OCI-LY7 (cell line): ENCODE measurements at regions not wholly inside any gene's neighbourhood (a gene's known extent, or its start where the extent isn't known, plus 50 kb on each side); places are given as distances from the start of the nearest gene placed in this dataset.

Experiments
- BruUV-seq: library from RNA; stranded (reverse); fragments of 400-500 nt; replicated peaks from 2 replicates; lab custom pipeline; 2021; lab: Mats Ljungman, UMichigan
- CTCF ChIA-PET: fragments of 300-600 bp; sonication (Branson Sonifier 250); formaldehyde crosslinking; loops from one replicate; lab custom pipeline; 2022; ENCODE audit warnings: antibody characterized with exemption; ENCODE audit not compliant: unreplicated experiment; lab: Charles Lee
- POLR2A ChIA-PET: fragments of 300-600 bp; sonication (Branson Sonifier 250); formaldehyde crosslinking; loops from one replicate; lab custom pipeline; 2022; ENCODE audit warnings: antibody characterized with exemption; lab: Charles Lee
- DNase-seq: peaks from one replicate; pipeline ENCODE4 v3.0.0-alpha.2; 2015; ENCODE audit warnings: low spot score
- H2AFZ ChIP-seq: fragments of 200-600 bp; sonication (generic), shearing (Covaris generic); 2 replicates; pipeline ENCODE4 v1.6.1; 2014; ENCODE audit warnings: mild to moderate bottlenecking, antibody characterized with exemption, low read length, moderate library complexity
- H3K27ac ChIP-seq: fragments of 200-600 bp; sonication (generic); 2 replicates; pipeline ENCODE4 v1.5.1; 2014; ENCODE audit warnings: mixed run types, low read depth, mild to moderate bottlenecking, moderate library complexity, low read length, inconsistent platforms; ENCODE audit not compliant: poor library complexity, severe bottlenecking
- H3K36me3 ChIP-seq: fragments of 200-600 bp; sonication (generic); 2 replicates; pipeline ENCODE4 v1.6.1; 2014; ENCODE audit warnings: mild to moderate bottlenecking, antibody characterized with exemption, low read length, moderate library complexity, mixed read lengths; ENCODE audit not compliant: insufficient read depth
- H3K4me1 ChIP-seq: fragments of 200-600 bp; sonication (generic); 2 replicates; pipeline ENCODE4 v1.5.1; 2014; ENCODE audit warnings: mild to moderate bottlenecking, low read length; ENCODE audit not compliant: insufficient read depth, poor library complexity, severe bottlenecking
- H3K4me2 ChIP-seq: fragments of 200-600 bp; sonication (generic); 2 replicates; pipeline ENCODE4 v1.6.1; 2014; ENCODE audit warnings: mild to moderate bottlenecking, low read length
- H3K4me3 ChIP-seq: fragments of 200-600 bp; sonication (generic); 2 replicates; pipeline ENCODE4 v1.5.1; 2014; ENCODE audit warnings: mild to moderate bottlenecking, low read depth, low read length; ENCODE audit not compliant: poor library complexity, severe bottlenecking
- H3K79me2 ChIP-seq: fragments of 200-600 bp; sonication (generic); 2 replicates; pipeline ENCODE4 v1.6.1; 2016; ENCODE audit warnings: low read depth, mild to moderate bottlenecking, low read length, moderate library complexity, mixed read lengths; ENCODE audit not compliant: insufficient read depth
- H3K9me2 ChIP-seq: fragments of 200-600 bp; sonication (generic); 2 replicates; pipeline ENCODE4 v1.6.1; 2016; ENCODE audit warnings: mild to moderate bottlenecking, low read length, mixed read lengths; ENCODE audit not compliant: insufficient read depth
- H3K9me3 ChIP-seq: fragments of 200-600 bp; sonication (generic); 2 replicates; pipeline ENCODE4 v1.6.1; 2014; ENCODE audit warnings: mild to moderate bottlenecking, mixed run types, low read length, mixed read lengths
- H4K20me1 ChIP-seq: fragments of 200-600 bp; sonication (generic); 2 replicates; pipeline ENCODE4 v1.6.1; 2014; ENCODE audit warnings: mild to moderate bottlenecking, antibody characterized with exemption, low read length, moderate library complexity, mixed read lengths; ENCODE audit not compliant: insufficient read depth
- CTCF ChIP-seq: fragments of 200-600 bp; sonication (generic); conservative IDR thresholded peaks from 2 replicates; pipeline ENCODE4 v1.5.1; 2014; ENCODE audit warnings: mild to moderate bottlenecking, antibody characterized with exemption, low read length, moderate library complexity, mixed read lengths
- EZH2phosphoT487 ChIP-seq: fragments of 200-600 bp; sonication (generic); IDR thresholded peaks from 2 replicates; pipeline ENCODE4 v1.6.1; 2018; ENCODE audit warnings: low read depth, borderline replicate concordance, mild to moderate bottlenecking, mixed run types, antibody characterized with exemption, low read length, moderate library complexity, mixed read lengths
- intact Hi-C: fragments of 100-400 bp; cut with micrococcal nuclease; formaldehyde crosslinking; loops from one replicate; pipeline ENCODE4 v1.10.0; 2022; ENCODE audit not compliant: unreplicated experiment

DNA sequence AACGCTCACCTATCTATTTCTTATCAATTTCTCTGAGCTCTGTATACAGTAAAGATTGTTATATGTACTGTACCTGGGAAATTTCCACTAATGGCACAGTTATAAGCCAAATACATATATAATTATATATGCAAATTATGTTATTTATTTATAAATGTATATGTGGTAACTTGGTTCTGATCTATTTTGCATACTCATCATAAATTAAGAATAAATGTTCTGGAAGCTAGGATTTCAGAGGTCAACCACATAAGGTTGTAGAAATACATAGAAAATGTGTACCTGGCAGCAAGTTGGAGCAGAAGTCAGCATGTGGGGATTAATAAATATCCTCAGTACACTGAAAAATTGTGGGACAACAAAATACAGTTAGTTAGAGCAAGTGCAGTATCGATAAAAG lies 353.7 kb upstream of the ZNF521 start:
- Histone ChIP-seq H3K9me3 (no peaks in the 10 kb centered on the region), H4K20me1 (no peaks in the 10 kb centered on the region), H3K4me2 (no peak overlapping the region), H3K27ac (no peak overlapping the region), H3K9me2 (no peaks in the 10 kb centered on the region), H3K4me3 (no peak overlapping the region), H2AFZ (no peak overlapping the region), H3K4me1 (no peaks in the 10 kb centered on the region), H3K79me2 (no peaks in the 10 kb centered on the region), H3K36me3 (no peaks in the 10 kb centered on the region)
- intact Hi-C loops: no loop called here
- ChIA-PET POLR2A (no interaction called here), CTCF (no interaction called here)
- BruUV-seq: no TSS peak
- no peak for DNase-seq
- TF ChIP-seq EZH2phosphoT487 (no peak), CTCF (no peak)

GRCh38 chr18:25704494-25704893 lies 352.5 kb upstream of the ZNF521 start:
- POLR2A ChIA-PET: interaction anchor here (0.6 kb wide), 1 partner anchor 1623 kb away, joined by 3 read pairs; no protein-coding TSS in a partner anchor
- DNase-seq: no peak
- BruUV-seq: no TSS peak
- no peak overlapping the region for H2AFZ ChIP-seq
- TF ChIP-seq EZH2phosphoT487 (no peak), CTCF (no peak)
- no peak overlapping the region for H3K4me2 ChIP-seq
- no peaks in the 10 kb centered on the region for H4K20me1 ChIP-seq
- H3K27ac ChIP-seq: no peak overlapping the region
- H3K4me1 ChIP-seq: no peaks in the 10 kb centered on the region
- H3K36me3 ChIP-seq: no peaks in the 10 kb centered on the region
- no peaks in the 10 kb centered on the region for H3K79me2 ChIP-seq
- no peaks in the 10 kb centered on the region for H3K9me2 ChIP-seq
- H3K9me3 ChIP-seq: no peaks in the 10 kb centered on the region
- H3K4me3 ChIP-seq: no peak overlapping the region
- intact Hi-C loops: no loop called here
- CTCF ChIA-PET: no interaction called here

- ChIA-PET CTCF (no interaction called here), POLR2A (interaction anchor here (0.6 to 0.7 kb wide), 2 partner anchors 286 to 1623 kb away, joined by 3 read pairs; no protein-coding TSS in a partner anchor)
- H3K4me1 ChIP-seq: no peaks in the 10 kb centered on the region
- no peaks in the 10 kb centered on the region for H3K9me2 ChIP-seq
- H3K27ac ChIP-seq: no peak overlapping the region
- no peak for DNase-seq
- H3K9me3 ChIP-seq: no peaks in the 10 kb centered on the region
- no TSS peak for BruUV-seq
- intact Hi-C loops: no loop called here
- H3K79me2 ChIP-seq: no peaks in the 10 kb centered on the region
- TF ChIP-seq CTCF: no peak
- TF ChIP-seq EZH2phosphoT487: no peak
- no peaks in the 10 kb centered on the region for H4K20me1 ChIP-seq
- H3K36me3 ChIP-seq: no peaks in the 10 kb centered on the region
- no peak overlapping the region for H3K4me2 ChIP-seq
- no peak overlapping the region for H2AFZ ChIP-seq
- no peak overlapping the region for H3K4me3 ChIP-seq
Measured at GRCh38 chr18:25704071-25704470, 352.1 kb upstream of the ZNF521 start.
